HEK293 (cell line): ENCODE measurements at regions not wholly inside any gene's neighbourhood (a gene's known extent, or its start where the extent isn't known, plus 50 kb on each side); places are given as distances from the start of the nearest gene placed in this dataset.

Experiments used
- OSR2 ChIP-seq: fragments of 450-650 bp; formaldehyde crosslinking; IDR thresholded peaks from 2 replicates; pipeline ENCODE4 v1.5.1; 2016; ENCODE audit warnings: missing biosample characterization, missing genetic modification characterization
- ZNF146 ChIP-seq: fragments of 450-650 bp; formaldehyde crosslinking; IDR thresholded peaks from 2 replicates; pipeline ENCODE4 v1.5.1; 2016; ENCODE audit warnings: missing biosample characterization, missing genetic modification characterization
- ZNF23 ChIP-seq: fragments of 450-650 bp; formaldehyde crosslinking; IDR thresholded peaks from 2 replicates; pipeline ENCODE4 v1.5.1; 2016; ENCODE audit warnings: missing biosample characterization, missing genetic modification characterization, borderline replicate concordance
- ZNF341 ChIP-seq: fragments of 450-650 bp; formaldehyde crosslinking; IDR thresholded peaks from 2 replicates; pipeline ENCODE4; 2016; ENCODE audit warnings: low read depth, missing biosample characterization, missing genetic modification characterization
- ZNF391 ChIP-seq: fragments of 450-650 bp; formaldehyde crosslinking; IDR thresholded peaks from 2 replicates; pipeline ENCODE4 v1.5.1; 2016; ENCODE audit warnings: low read depth, missing biosample characterization, missing genetic modification characterization, borderline replicate concordance
- ZNF529 ChIP-seq: fragments of 450-650 bp; formaldehyde crosslinking; IDR thresholded peaks from 2 replicates; pipeline ENCODE4 v1.5.1; 2017; ENCODE audit warnings: missing genetic modification characterization, missing biosample characterization; ENCODE audit not compliant: insufficient replicate concordance
- ZNF558 ChIP-seq: fragments of 450-650 bp; formaldehyde crosslinking; IDR thresholded peaks from 2 replicates; pipeline ENCODE4 v1.5.1; 2016; ENCODE audit warnings: missing biosample characterization, missing genetic modification characterization
- ZNF830 ChIP-seq: fragments of 450-650 bp; IDR thresholded peaks from 2 replicates; pipeline ENCODE4 v1.5.0; 2018; ENCODE audit warnings: missing biosample characterization, missing genetic modification characterization, low read depth, mild to moderate bottlenecking, moderate library complexity
- TF ChIP-seq, protein P1 (sequence below): fragments of 450-650 bp; formaldehyde crosslinking; IDR thresholded peaks from 2 replicates; pipeline ENCODE4 v1.5.1; 2016; ENCODE audit warnings: missing biosample characterization, missing genetic modification characterization
- TF ChIP-seq, protein P2 (sequence below): fragments of 450-650 bp; formaldehyde crosslinking; IDR thresholded peaks from 2 replicates; pipeline ENCODE4 v1.5.1; 2016; ENCODE audit warnings: missing biosample characterization, missing genetic modification characterization
- TF ChIP-seq, protein P3 (sequence below): fragments of 450-650 bp; formaldehyde crosslinking; IDR thresholded peaks from 2 replicates; pipeline ENCODE4 v1.5.1; 2016; ENCODE audit warnings: missing biosample characterization, missing genetic modification characterization

DNA sequence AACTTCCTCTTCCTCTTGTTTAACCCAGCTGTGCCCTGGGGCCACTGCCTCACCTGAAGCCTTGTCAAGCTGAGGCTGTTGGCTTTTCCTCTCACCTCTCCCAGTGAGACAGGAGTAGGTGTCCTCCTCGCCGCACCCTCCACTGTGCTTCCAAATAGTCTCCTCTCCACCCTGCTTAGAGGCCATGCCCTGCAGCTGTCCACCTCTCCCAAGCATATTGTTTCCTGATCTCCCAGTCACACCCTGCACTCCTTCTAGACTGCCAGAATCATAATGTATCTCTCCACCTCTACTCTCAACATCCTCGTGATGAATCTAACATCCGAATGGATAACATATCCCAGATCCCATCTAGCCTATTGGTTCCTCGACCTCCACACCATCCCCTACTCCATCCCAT, 196.3 kb upstream of the GHITM start:
- TF ChIP-seq ZNF529 (tag by site-specific recombination) (no peak), ZNF830 (tag by site-specific recombination) (no peak), ZNF391 (tag by site-specific recombination) (no peak), ZNF341 (tag by site-specific recombination) (no peak), ZNF23 (no peak), ZNF146 (tag by site-specific recombination) (no peak), ZNF558 (tag by site-specific recombination) (no peak), OSR2 (tag by site-specific recombination) (no peak)
- TF ChIP-seq, protein P1, sequence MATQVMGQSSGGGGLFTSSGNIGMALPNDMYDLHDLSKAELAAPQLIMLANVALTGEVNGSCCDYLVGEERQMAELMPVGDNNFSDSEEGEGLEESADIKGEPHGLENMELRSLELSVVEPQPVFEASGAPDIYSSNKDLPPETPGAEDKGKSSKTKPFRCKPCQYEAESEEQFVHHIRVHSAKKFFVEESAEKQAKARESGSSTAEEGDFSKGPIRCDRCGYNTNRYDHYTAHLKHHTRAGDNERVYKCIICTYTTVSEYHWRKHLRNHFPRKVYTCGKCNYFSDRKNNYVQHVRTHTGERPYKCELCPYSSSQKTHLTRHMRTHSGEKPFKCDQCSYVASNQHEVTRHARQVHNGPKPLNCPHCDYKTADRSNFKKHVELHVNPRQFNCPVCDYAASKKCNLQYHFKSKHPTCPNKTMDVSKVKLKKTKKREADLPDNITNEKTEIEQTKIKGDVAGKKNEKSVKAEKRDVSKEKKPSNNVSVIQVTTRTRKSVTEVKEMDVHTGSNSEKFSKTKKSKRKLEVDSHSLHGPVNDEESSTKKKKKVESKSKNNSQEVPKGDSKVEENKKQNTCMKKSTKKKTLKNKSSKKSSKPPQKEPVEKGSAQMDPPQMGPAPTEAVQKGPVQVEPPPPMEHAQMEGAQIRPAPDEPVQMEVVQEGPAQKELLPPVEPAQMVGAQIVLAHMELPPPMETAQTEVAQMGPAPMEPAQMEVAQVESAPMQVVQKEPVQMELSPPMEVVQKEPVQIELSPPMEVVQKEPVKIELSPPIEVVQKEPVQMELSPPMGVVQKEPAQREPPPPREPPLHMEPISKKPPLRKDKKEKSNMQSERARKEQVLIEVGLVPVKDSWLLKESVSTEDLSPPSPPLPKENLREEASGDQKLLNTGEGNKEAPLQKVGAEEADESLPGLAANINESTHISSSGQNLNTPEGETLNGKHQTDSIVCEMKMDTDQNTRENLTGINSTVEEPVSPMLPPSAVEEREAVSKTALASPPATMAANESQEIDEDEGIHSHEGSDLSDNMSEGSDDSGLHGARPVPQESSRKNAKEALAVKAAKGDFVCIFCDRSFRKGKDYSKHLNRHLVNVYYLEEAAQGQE (tag by site-specific recombination) = no peak
- TF ChIP-seq, protein P2, sequence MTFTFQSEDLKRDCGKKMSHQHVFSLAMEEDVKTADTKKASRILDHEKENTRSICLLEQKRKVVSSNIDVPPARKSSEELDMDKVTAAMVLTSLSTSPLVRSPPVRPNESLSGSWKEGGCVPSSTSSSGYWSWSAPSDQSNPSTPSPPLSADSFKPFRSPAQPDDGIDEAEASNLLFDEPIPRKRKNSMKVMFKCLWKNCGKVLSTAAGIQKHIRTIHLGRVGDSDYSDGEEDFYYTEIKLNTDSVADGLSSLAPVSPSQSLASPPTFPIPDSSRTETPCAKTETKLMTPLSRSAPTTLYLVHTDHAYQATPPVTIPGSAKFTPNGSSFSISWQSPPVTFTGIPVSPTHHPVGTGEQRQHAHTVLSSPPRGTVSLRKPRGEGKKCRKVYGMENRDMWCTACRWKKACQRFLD = no peak
- TF ChIP-seq, protein P3, sequence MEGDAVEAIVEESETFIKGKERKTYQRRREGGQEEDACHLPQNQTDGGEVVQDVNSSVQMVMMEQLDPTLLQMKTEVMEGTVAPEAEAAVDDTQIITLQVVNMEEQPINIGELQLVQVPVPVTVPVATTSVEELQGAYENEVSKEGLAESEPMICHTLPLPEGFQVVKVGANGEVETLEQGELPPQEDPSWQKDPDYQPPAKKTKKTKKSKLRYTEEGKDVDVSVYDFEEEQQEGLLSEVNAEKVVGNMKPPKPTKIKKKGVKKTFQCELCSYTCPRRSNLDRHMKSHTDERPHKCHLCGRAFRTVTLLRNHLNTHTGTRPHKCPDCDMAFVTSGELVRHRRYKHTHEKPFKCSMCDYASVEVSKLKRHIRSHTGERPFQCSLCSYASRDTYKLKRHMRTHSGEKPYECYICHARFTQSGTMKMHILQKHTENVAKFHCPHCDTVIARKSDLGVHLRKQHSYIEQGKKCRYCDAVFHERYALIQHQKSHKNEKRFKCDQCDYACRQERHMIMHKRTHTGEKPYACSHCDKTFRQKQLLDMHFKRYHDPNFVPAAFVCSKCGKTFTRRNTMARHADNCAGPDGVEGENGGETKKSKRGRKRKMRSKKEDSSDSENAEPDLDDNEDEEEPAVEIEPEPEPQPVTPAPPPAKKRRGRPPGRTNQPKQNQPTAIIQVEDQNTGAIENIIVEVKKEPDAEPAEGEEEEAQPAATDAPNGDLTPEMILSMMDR = no peak
